Tongue (tissue), 1 donor: ENCODE measurements at regions not wholly inside any gene's neighbourhood (a gene's known extent, or its start where the extent isn't known, plus 50 kb on each side); places are given as distances from the start of the nearest gene placed in this dataset.
A peak's percentile ranks its signal among the peaks of the same experiment; 100 is the strongest.

Experiments used
- DNase-seq: peaks from one replicate; pipeline ENCODE4 v3.0.0-alpha.2; 2015

GRCh38 chr2:147709655-147710054 lies 135.2 kb upstream of the ACVR2A start:
- DNase-seq = no peak

- no peak for DNase-seq
Measured at GRCh38 chr2:147703171-147703570, 141.7 kb upstream of the ACVR2A start.

GRCh38 chr2:147698166-147698565 lies 146.7 kb upstream of the ACVR2A start:
- DNase-seq = no peak

GRCh38 chr2:147696426-147696825 lies 148.4 kb upstream of the ACVR2A start:
- peak; percentile 37 for DNase-seq

- DNase-seq = no peak
Measured at GRCh38 chr2:147689220-147689909, 155.5 kb upstream of the ACVR2A start.

GRCh38 chr2:147688242-147688641 lies 156.6 kb upstream of the ACVR2A start:
- DNase-seq = no peak

GRCh38 chr2:147686365-147686764 lies 158.5 kb upstream of the ACVR2A start:
- DNase-seq = no peak

- DNase-seq = no peak
Measured at GRCh38 chr2:147684903-147685302, 159.9 kb upstream of the ACVR2A start.

- peak; percentile 9 for DNase-seq
Measured at GRCh38 chr2:147683380-147683779, 161.4 kb upstream of the ACVR2A start.

- no peak for DNase-seq
Measured at GRCh38 chr2:147681093-147681492, 163.7 kb upstream of the ACVR2A start.

- peak; percentile 80 for DNase-seq
Measured at GRCh38 chr2:147679955-147680531, 164.8 kb upstream of the ACVR2A start.

- peak; percentile 87 for DNase-seq
Measured at GRCh38 chr2:147679191-147679954, 165.5 kb upstream of the ACVR2A start.

GRCh38 chr2:147665105-147665504 lies 179.7 kb upstream of the ACVR2A start:
- no peak for DNase-seq

GRCh38 chr2:147663962-147664361 lies 180.9 kb upstream of the ACVR2A start:
- no peak for DNase-seq

- no peak for DNase-seq
Measured at GRCh38 chr2:147663153-147663961, 181.5 kb upstream of the ACVR2A start.

- DNase-seq = no peak
Measured at GRCh38 chr2:147662221-147662620, 182.6 kb upstream of the ACVR2A start.

GRCh38 chr2:147660680-147661079 lies 184.1 kb upstream of the ACVR2A start:
- no peak for DNase-seq

GRCh38 chr2:147659051-147659450 lies 185.8 kb upstream of the ACVR2A start:
- DNase-seq = no peak

GRCh38 chr2:147657086-147658000 lies 187.5 kb upstream of the ACVR2A start:
- no peak for DNase-seq

GRCh38 chr2:147649998-147650397 lies 194.8 kb upstream of the ACVR2A start:
- DNase-seq = no peak

- DNase-seq = peak; percentile 56
Measured at GRCh38 chr2:147649286-147649685, 195.5 kb upstream of the ACVR2A start.

GRCh38 chr2:147648471-147648870 lies 196.4 kb upstream of the ACVR2A start:
- peak; percentile 44 for DNase-seq
